WTC11 (cell line): ENCODE measurements at regions not wholly inside any gene's neighbourhood (a gene's known extent, or its start where the extent isn't known, plus 50 kb on each side); places are given as distances from the start of the nearest gene placed in this dataset.
A peak's percentile ranks its signal among the peaks of the same experiment; 100 is the strongest.

Source experiments
- ATAC-seq: fragments of 200-7000 bp; cut with Tn5 transposase; 2 replicates; pipeline ENCODE4 v1.10.0; 2021; ENCODE audit warnings: mild to moderate bottlenecking, moderate library complexity
- CTCF ChIA-PET: fragments of 300-600 bp; sonication (Branson Sonifier 250); formaldehyde crosslinking; loops from one replicate; lab custom pipeline; 2021; ENCODE audit warnings: antibody characterized with exemption; lab: Charles Lee
- POLR2A ChIA-PET: fragments of 350-600 bp; sonication (Branson Sonifier 250); formaldehyde crosslinking; loops from one replicate; lab custom pipeline; 2021; ENCODE audit warnings: antibody characterized with exemption; lab: Charles Lee
- DNase-seq: peaks from one replicate; pipeline ENCODE4 v3.0.0; 2021; ENCODE audit warnings: low spot score
- H3K27ac Mint-ChIP-seq: 2 replicates; pipeline ENCODE4 v1.8.0; 2021; ENCODE audit warnings: mixed read lengths
- H3K27me3 Mint-ChIP-seq: 2 replicates; pipeline ENCODE4 v1.8.0; 2021; ENCODE audit warnings: low read depth, mild to moderate bottlenecking, moderate library complexity, mixed read lengths
- H3K36me3 Mint-ChIP-seq: 2 replicates; pipeline ENCODE4 v1.8.0; 2021; ENCODE audit warnings: mixed read lengths
- H3K4me1 Mint-ChIP-seq: 2 replicates; pipeline ENCODE4 v1.8.0; 2022; ENCODE audit warnings: mixed read lengths
- H3K4me3 Mint-ChIP-seq: 2 replicates; pipeline ENCODE4 v1.8.0; 2021; ENCODE audit warnings: mild to moderate bottlenecking, moderate library complexity, mixed read lengths
- H3K9me3 Mint-ChIP-seq: 2 replicates; pipeline ENCODE4 v1.8.0; 2021; ENCODE audit warnings: mixed read lengths
- ARID4B ChIP-seq: sonication (generic); formaldehyde crosslinking; IDR thresholded peaks from 2 replicates; pipeline ENCODE4 v1.8.0; 2023; ENCODE audit warnings: missing genetic modification reagents, mild to moderate bottlenecking, borderline replicate concordance
- CREM ChIP-seq: sonication (generic); formaldehyde crosslinking; IDR thresholded peaks from 2 replicates; pipeline ENCODE4 v1.8.1; 2022; ENCODE audit warnings: mild to moderate bottlenecking, missing genetic modification reagents, moderate library complexity
- ESRRA ChIP-seq: sonication (generic); formaldehyde crosslinking; IDR thresholded peaks from 2 replicates; pipeline ENCODE4 v1.8.1; 2022; ENCODE audit warnings: mild to moderate bottlenecking, missing genetic modification reagents, borderline replicate concordance
- FOXJ3 ChIP-seq: sonication (generic); formaldehyde crosslinking; IDR thresholded peaks from 2 replicates; pipeline ENCODE4 v1.9.0; 2021; ENCODE audit warnings: missing genetic modification reagents, mild to moderate bottlenecking, borderline replicate concordance
- GTF2I ChIP-seq: fragments of 250-450 bp; sonication (Bioruptor Pico); conservative IDR thresholded peaks from 2 replicates; pipeline ENCODE4 v1.4.0; 2021; ENCODE audit warnings: mild to moderate bottlenecking
- HMGXB4 ChIP-seq: sonication (generic); formaldehyde crosslinking; IDR thresholded peaks from 2 replicates; pipeline ENCODE4 v1.8.1; 2023; ENCODE audit warnings: mild to moderate bottlenecking, moderate library complexity, missing genetic modification reagents
- JAZF1 ChIP-seq: fragments of 250-450 bp; sonication (Bioruptor Pico); IDR thresholded peaks from 2 replicates; pipeline ENCODE4 v1.9.0; 2021; ENCODE audit warnings: moderate library complexity, mild to moderate bottlenecking, inconsistent platforms
- JUN ChIP-seq: sonication (generic); formaldehyde crosslinking; IDR thresholded peaks from 2 replicates; pipeline ENCODE4 v1.8.0; 2023; ENCODE audit warnings: mild to moderate bottlenecking, missing genetic modification reagents
- NFE2L1 ChIP-seq: sonication (generic); formaldehyde crosslinking; IDR thresholded peaks from 2 replicates; pipeline ENCODE4 v1.8.1; 2023; ENCODE audit warnings: missing genetic modification reagents
- PRDM15 ChIP-seq: sonication (generic); formaldehyde crosslinking; IDR thresholded peaks from 2 replicates; pipeline ENCODE4 v1.8.0; 2022; ENCODE audit warnings: missing genetic modification reagents
- TEAD4 ChIP-seq: sonication (generic); formaldehyde crosslinking; IDR thresholded peaks from 2 replicates; pipeline ENCODE4 v1.8.0; 2022; ENCODE audit warnings: mild to moderate bottlenecking, missing genetic modification reagents
- ZNF121 ChIP-seq: sonication (generic); formaldehyde crosslinking; IDR thresholded peaks from 2 replicates; pipeline ENCODE4 v1.8.0; 2023; ENCODE audit warnings: missing genetic modification reagents
- ZNF138 ChIP-seq: sonication (generic); formaldehyde crosslinking; conservative IDR thresholded peaks from 2 replicates; pipeline ENCODE4 v1.8.1; 2022; ENCODE audit warnings: mild to moderate bottlenecking, moderate library complexity, missing genetic modification reagents
- ZNF263 ChIP-seq: sonication (generic); formaldehyde crosslinking; IDR thresholded peaks from 2 replicates; pipeline ENCODE4 v1.8.1; 2022; ENCODE audit warnings: low read depth, mild to moderate bottlenecking, moderate library complexity, missing genetic modification reagents
- ZNF416 ChIP-seq: fragments of 250-450 bp; sonication (Bioruptor Pico); IDR thresholded peaks from 2 replicates; pipeline ENCODE4 v1.9.0; 2021; ENCODE audit warnings: mild to moderate bottlenecking, inconsistent platforms
- TF ChIP-seq, protein P1 (sequence below): sonication (generic); formaldehyde crosslinking; IDR thresholded peaks from 2 replicates; pipeline ENCODE4 v1.8.1; 2023; ENCODE audit warnings: mild to moderate bottlenecking, missing genetic modification reagents
- TF ChIP-seq, protein P2 (sequence below): fragments of 200-600 bp; IDR thresholded peaks from 2 replicates; pipeline ENCODE4 v1.8.0; 2022; ENCODE audit warnings: antibody characterized with exemption
- TF ChIP-seq, protein P3 (sequence below): sonication (generic); formaldehyde crosslinking; IDR thresholded peaks from 2 replicates; pipeline ENCODE4 v1.8.0; 2022; ENCODE audit warnings: mild to moderate bottlenecking, missing genetic modification reagents

DNA sequence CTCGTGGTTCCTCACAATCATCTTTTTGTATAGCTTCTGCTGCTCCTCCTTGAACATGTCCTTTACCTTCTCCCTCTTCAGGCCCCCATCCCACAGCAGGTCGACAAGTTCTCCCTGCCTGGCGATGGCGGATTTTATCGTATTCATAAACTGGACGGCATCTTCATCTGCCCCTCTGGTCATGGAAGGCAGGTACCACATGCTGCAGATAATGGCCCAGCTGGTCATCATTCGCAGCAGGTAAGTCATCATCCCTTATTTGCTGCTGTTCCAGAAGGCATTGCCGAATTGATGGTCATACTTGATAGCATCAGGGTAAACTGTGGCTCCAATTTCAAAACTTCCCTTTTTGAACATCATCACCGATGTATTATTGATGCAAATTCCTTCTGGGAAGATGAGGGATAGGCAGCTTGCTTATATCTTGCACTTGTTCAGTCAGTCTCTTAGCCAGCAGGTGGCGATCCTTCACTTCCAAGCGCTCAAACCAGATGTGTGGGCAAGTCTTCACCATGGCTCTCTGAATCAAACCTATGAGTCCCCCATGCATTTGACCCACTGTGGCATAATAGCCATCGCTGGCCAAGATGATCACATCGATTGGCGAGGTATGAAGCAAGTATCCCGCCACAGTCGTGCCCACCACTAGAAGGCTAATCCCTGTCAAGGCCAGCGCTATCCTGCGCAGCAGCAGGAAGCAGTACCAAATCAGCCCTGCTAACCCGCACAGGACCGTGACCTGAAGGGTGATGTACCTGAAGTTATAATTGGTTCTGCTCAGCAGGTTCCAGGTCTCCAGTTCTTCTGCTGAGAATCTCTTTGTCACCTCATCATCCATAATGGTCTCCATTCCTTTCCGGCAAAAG lies 381.5 kb upstream of the STXBP6 start:
- H3K27ac Mint-ChIP-seq = no peak overlapping the region
- CTCF ChIA-PET = interaction anchor here (0.6 to 3.3 kb wide), 25 partner anchors 10 to 919 kb away, joined by 3 to 57 read pairs (median 4); no protein-coding TSS in a partner anchor
- no peak overlapping the region for H3K4me3 Mint-ChIP-seq
- H3K36me3 Mint-ChIP-seq = peaks cover 9% of the 10 kb centered on the region
- H3K9me3 Mint-ChIP-seq = peaks cover 37% of the 10 kb centered on the region
- DNase-seq = peak; percentile 69
- POLR2A ChIA-PET = interaction anchor here (1.2 kb wide), 1 partner anchor 106 kb away, joined by 3 read pairs; no protein-coding TSS in a partner anchor
- peak; percentile 92 for ATAC-seq
- TF ChIP-seq ESRRA (CRISPR knock-in tag) = no peak
- no peak for TF ChIP-seq TEAD4 (CRISPR knock-in tag)
- no peak for TF ChIP-seq JUN (CRISPR knock-in tag)
- TF ChIP-seq CREM (CRISPR knock-in tag) = no peak
- TF ChIP-seq PRDM15 (CRISPR knock-in tag) = no peak
- TF ChIP-seq, protein P1, sequence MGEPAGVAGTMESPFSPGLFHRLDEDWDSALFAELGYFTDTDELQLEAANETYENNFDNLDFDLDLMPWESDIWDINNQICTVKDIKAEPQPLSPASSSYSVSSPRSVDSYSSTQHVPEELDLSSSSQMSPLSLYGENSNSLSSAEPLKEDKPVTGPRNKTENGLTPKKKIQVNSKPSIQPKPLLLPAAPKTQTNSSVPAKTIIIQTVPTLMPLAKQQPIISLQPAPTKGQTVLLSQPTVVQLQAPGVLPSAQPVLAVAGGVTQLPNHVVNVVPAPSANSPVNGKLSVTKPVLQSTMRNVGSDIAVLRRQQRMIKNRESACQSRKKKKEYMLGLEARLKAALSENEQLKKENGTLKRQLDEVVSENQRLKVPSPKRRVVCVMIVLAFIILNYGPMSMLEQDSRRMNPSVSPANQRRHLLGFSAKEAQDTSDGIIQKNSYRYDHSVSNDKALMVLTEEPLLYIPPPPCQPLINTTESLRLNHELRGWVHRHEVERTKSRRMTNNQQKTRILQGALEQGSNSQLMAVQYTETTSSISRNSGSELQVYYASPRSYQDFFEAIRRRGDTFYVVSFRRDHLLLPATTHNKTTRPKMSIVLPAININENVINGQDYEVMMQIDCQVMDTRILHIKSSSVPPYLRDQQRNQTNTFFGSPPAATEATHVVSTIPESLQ (CRISPR knock-in tag) = no peak
- TF ChIP-seq, protein P2, sequence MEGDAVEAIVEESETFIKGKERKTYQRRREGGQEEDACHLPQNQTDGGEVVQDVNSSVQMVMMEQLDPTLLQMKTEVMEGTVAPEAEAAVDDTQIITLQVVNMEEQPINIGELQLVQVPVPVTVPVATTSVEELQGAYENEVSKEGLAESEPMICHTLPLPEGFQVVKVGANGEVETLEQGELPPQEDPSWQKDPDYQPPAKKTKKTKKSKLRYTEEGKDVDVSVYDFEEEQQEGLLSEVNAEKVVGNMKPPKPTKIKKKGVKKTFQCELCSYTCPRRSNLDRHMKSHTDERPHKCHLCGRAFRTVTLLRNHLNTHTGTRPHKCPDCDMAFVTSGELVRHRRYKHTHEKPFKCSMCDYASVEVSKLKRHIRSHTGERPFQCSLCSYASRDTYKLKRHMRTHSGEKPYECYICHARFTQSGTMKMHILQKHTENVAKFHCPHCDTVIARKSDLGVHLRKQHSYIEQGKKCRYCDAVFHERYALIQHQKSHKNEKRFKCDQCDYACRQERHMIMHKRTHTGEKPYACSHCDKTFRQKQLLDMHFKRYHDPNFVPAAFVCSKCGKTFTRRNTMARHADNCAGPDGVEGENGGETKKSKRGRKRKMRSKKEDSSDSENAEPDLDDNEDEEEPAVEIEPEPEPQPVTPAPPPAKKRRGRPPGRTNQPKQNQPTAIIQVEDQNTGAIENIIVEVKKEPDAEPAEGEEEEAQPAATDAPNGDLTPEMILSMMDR = peak; percentile 49; the same call in 1 of the 2 replicates
- no peak for TF ChIP-seq ARID4B (CRISPR knock-in tag)
- peaks cover 11% of the 10 kb centered on the region for H3K4me1 Mint-ChIP-seq
- H3K27me3 Mint-ChIP-seq = no peaks in the 10 kb centered on the region

GRCh38 chr14:25430808-25431207 lies 380.9 kb upstream of the STXBP6 start:
- H3K27me3 Mint-ChIP-seq = no peaks in the 10 kb centered on the region
- CTCF ChIA-PET = interaction anchor here (0.6 to 3.3 kb wide), 24 partner anchors 10 to 918 kb away, joined by 3 to 57 read pairs (median 4); no protein-coding TSS in a partner anchor
- POLR2A ChIA-PET = no interaction called here
- no peak overlapping the region for H3K4me3 Mint-ChIP-seq
- peaks cover 37% of the 10 kb centered on the region for H3K9me3 Mint-ChIP-seq
- H3K4me1 Mint-ChIP-seq = peaks cover 11% of the 10 kb centered on the region
- H3K36me3 Mint-ChIP-seq = peaks cover 9% of the 10 kb centered on the region
- ATAC-seq = no peak
- H3K27ac Mint-ChIP-seq = no peak overlapping the region
- no peak for DNase-seq
- TF ChIP-seq CREM (CRISPR knock-in tag) = no peak
- no peak for TF ChIP-seq GTF2I (CRISPR knock-in tag)
- TF ChIP-seq FOXJ3 (CRISPR knock-in tag) = no peak
- TF ChIP-seq ZNF121 (CRISPR knock-in tag) = no peak
- no peak for TF ChIP-seq ZNF263 (CRISPR knock-in tag)
- TF ChIP-seq JAZF1 = no peak
- TF ChIP-seq, protein P3, sequence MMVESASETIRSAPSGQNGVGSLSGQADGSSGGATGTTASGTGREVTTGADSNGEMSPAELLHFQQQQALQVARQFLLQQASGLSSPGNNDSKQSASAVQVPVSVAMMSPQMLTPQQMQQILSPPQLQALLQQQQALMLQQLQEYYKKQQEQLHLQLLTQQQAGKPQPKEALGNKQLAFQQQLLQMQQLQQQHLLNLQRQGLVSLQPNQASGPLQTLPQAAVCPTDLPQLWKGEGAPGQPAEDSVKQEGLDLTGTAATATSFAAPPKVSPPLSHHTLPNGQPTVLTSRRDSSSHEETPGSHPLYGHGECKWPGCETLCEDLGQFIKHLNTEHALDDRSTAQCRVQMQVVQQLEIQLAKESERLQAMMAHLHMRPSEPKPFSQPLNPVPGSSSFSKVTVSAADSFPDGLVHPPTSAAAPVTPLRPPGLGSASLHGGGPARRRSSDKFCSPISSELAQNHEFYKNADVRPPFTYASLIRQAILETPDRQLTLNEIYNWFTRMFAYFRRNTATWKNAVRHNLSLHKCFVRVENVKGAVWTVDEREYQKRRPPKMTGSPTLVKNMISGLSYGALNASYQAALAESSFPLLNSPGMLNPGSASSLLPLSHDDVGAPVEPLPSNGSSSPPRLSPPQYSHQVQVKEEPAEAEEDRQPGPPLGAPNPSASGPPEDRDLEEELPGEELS (CRISPR knock-in tag) = no peak
- no peak for TF ChIP-seq HMGXB4 (CRISPR knock-in tag)
- TF ChIP-seq ZNF138 (CRISPR knock-in tag) = no peak
- TF ChIP-seq NFE2L1 = no peak
- TF ChIP-seq ZNF416 = no peak
- TF ChIP-seq JUN (CRISPR knock-in tag) = no peak
